ENCODE measurements at regions not wholly inside any gene's neighbourhood (a gene's known extent, or its start where the extent isn't known, plus 50 kb on each side); places are given as distances from the start of the nearest gene placed in this dataset.
"Not testable (repeated sequence)": the region's sequence is repeated elsewhere in the genome, so short reads cannot be mapped to it uniquely, and the experiment has no call there.

DNA sequence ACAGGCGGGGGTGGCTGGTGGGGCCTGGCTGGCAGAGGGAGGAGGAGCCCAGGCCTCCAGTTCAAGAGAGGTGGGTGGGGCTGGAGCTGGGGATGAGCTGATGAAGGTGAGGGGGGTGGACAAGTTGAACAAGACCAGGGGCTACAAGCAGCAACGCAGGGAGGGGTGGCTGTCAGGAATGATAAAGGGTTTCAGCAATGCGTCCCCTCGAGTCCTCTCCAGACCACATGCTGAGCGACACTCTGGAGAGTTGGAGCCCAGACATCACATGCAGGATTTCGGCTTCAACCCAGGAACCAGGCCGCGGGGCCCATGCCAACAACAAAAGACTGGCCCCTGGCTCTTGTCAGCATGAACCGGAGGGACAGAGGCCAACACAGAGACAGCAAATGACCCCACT, 480.3 kb downstream of the BRD1 start:
- H3K4me3 ChIP-seq = no peak overlapping the region
- no peaks in the 10 kb centered on the region for H3K36me3 ChIP-seq
- TF ChIP-seq, protein P1, sequence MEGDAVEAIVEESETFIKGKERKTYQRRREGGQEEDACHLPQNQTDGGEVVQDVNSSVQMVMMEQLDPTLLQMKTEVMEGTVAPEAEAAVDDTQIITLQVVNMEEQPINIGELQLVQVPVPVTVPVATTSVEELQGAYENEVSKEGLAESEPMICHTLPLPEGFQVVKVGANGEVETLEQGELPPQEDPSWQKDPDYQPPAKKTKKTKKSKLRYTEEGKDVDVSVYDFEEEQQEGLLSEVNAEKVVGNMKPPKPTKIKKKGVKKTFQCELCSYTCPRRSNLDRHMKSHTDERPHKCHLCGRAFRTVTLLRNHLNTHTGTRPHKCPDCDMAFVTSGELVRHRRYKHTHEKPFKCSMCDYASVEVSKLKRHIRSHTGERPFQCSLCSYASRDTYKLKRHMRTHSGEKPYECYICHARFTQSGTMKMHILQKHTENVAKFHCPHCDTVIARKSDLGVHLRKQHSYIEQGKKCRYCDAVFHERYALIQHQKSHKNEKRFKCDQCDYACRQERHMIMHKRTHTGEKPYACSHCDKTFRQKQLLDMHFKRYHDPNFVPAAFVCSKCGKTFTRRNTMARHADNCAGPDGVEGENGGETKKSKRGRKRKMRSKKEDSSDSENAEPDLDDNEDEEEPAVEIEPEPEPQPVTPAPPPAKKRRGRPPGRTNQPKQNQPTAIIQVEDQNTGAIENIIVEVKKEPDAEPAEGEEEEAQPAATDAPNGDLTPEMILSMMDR (IDR thresholded peaks at IDR 0.05) = no peak
- peaks cover 0 to 83% of the 10 kb centered on the region in 2 donors for H3K27me3 ChIP-seq
- no peak for DNase-seq
- no peak overlapping the region for H3K27ac ChIP-seq
- H3K9me3 ChIP-seq = no peaks in the 10 kb centered on the region
- ATAC-seq = no peak
- no peaks in the 10 kb centered on the region for H3K4me1 ChIP-seq
- intact Hi-C loops (cut with DNase I) = no loop called here

DNA sequence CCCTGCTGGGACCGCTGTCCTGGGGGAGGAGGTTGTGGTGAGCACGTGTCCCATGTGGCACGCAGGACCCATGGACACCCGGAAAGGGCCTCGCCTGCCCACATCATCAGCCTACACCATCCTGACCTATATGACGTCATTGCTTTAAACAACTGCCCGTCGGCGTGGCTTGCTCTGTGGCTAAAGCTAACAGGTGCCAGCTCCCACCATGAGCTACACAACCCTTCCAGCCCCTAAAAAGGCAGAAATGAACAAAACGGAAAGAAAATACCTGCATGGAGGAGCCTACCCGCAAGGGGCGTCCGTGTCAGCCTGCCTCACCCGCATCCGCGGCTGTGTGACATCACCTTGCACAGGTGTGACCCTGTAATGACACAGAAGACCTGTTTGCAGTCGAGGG, 481.8 kb downstream of the BRD1 start:
- Histone ChIP-seq H3K4me1 (no peaks in the 10 kb centered on the region), H3K36me3 (no peaks in the 10 kb centered on the region), H3K27ac (no peak overlapping the region), H3K9me3 (no peaks in the 10 kb centered on the region), H3K4me3 (no peak overlapping the region), H3K27me3 (peaks cover 0 to 81% of the 10 kb centered on the region in 2 donors)
- ATAC-seq (no peak), DNase-seq (no peak)
- TF ChIP-seq, protein P1 (IDR thresholded peaks at IDR 0.05) = no peak
- intact Hi-C loops (cut with DNase I) = no loop called here

GRCh38 chr22:49344656-49345055, 483.0 kb downstream of the BRD1 start:
- intact Hi-C loops (cut with DNase I) = no loop called here
- H3K36me3 ChIP-seq = no peaks in the 10 kb centered on the region
- TF ChIP-seq, protein P1 (IDR thresholded peaks at IDR 0.05) = no peak
- H3K27ac ChIP-seq = no peak overlapping the region
- H3K9me3 ChIP-seq = no peaks in the 10 kb centered on the region
- no peaks in the 10 kb centered on the region for H3K4me1 ChIP-seq
- DNase-seq (no peak), ATAC-seq (no peak)
- peaks cover 0 to 77% of the 10 kb centered on the region in 2 donors for H3K27me3 ChIP-seq
- H3K4me3 ChIP-seq = no peak overlapping the region

DNA sequence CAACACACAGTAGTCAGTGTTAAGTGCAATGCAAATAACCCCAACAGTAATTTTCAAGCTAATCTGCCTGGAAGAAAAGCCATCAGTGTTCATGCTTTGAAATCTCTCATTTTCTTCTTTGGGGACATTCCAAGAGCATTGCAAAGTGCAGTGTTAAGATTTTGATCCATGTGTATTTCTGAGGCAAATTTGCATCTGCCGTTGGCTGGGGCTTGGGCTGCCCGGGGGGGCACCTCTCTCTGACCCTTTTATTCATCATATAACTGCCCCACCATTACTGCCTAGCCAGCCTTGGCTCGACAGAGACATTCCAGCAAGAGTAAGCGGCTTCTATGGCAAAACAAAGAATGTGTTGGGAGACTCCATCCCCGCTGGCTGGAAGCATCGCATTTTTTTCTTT, 483.5 kb downstream of the BRD1 start:
- Histone ChIP-seq H3K4me1 (no peaks in the 10 kb centered on the region), H3K27me3 (peaks cover 0 to 73% of the 10 kb centered on the region in 2 donors), H3K4me3 (no peak overlapping the region), H3K27ac (no peak overlapping the region), H3K36me3 (no peaks in the 10 kb centered on the region), H3K9me3 (no peaks in the 10 kb centered on the region)
- intact Hi-C loops (cut with DNase I) = no loop called here
- no peak for ATAC-seq
- DNase-seq = no peak
- TF ChIP-seq, protein P1 (IDR thresholded peaks at IDR 0.05) = no peak

- H3K27me3 ChIP-seq = peaks cover 0 to 49% of the 10 kb centered on the region in 2 donors
- intact Hi-C loops (cut with DNase I) = no loop called here
- DNase-seq = no peak
- H3K9me3 ChIP-seq = no peaks in the 10 kb centered on the region
- no peaks in the 10 kb centered on the region for H3K4me1 ChIP-seq
- ATAC-seq = no peak
- no peaks in the 10 kb centered on the region for H3K36me3 ChIP-seq
- no peak overlapping the region for H3K27ac ChIP-seq
- H3K4me3 ChIP-seq = no peak overlapping the region
- TF ChIP-seq, protein P1 (IDR thresholded peaks at IDR 0.05) = no peak
Measured at GRCh38 chr22:49340406-49340805, 487.3 kb downstream of the BRD1 start.

DNA sequence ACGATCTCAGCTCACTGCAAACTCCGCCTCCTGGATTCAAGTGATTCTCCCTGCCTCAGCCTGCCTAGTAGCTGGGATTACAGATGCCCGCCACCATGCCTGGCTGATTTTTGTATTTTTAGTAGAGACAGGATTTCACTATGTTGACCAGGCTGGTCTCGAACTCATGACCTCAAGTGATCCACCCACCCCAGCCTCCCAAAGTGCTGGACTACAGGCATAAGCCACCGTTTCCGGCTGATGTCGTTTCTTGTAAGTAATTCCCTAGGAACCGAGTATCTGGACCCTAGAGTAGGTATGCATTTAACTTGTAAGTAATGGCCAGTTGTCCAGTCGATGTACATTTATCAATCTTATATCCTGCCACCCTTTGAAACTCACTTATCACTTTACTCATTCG, 491.2 kb downstream of the BRD1 start:
- H3K9me3 ChIP-seq; H3K36me3 ChIP-seq; H3K27ac ChIP-seq; intact Hi-C loops (cut with DNase I); H3K4me1 ChIP-seq; H3K4me3 ChIP-seq; ATAC-seq; DNase-seq: not testable (repeated sequence)
- H3K27me3 ChIP-seq = peaks cover 0 to 41% of the 10 kb centered on the region in 2 donors

Data from left lung (tissue), 4 donors.